ENCODE measurements at regions not wholly inside any gene's neighbourhood (a gene's known extent, or its start where the extent isn't known, plus 50 kb on each side); places are given as distances from the start of the nearest gene placed in this dataset.

DNA sequence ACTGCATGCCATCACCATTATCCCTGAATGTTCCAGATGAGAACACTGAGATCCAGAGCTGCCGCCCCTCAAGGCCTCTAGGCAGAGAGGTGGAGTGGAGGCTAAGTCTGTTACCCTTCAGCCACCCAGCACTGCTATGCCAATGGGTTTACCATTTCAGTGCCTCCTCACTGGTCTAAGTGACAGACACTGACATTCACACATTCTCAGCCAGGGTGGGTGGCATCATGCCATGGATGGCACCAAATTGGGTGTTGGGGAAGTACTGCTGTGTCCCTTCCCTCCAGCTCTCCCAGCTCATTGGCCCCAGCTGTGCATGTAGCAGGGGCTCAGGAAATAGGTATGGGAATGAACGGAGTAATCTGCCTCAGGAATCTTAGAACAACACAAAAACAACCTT lies 96.8 kb upstream of the PLET1 start (continued):
- no peak for TF ChIP-seq RBBP5 (IDR thresholded peaks at IDR 0.05; ENCODE audit: borderline replicate concordance, low read depth, low read length)
- TF ChIP-seq SIN3A (conservative IDR thresholded peaks at IDR 0.05 in 1 of 2, IDR thresholded peaks at IDR 0.05 in 1 of 2; ENCODE audit: low read depth in 1 of 2, low read length in 2 of 2): no peak
- no peak for TF ChIP-seq POLR2AphosphoS5 (IDR thresholded peaks at IDR 0.05; ENCODE audit: low read depth, low read length)
- no peak for TF ChIP-seq EZH2 (IDR thresholded peaks at IDR 0.05; ENCODE audit: low read depth, low read length, severe bottlenecking)

Data from H1 (cell line).